Inflammatory macrophage (primary cell): ENCODE measurements at regions not wholly inside any gene's neighbourhood (a gene's known extent, or its start where the extent isn't known, plus 50 kb on each side); places are given as distances from the start of the nearest gene placed in this dataset.

Source experiments
- DNase-seq, 2 donors: peaks; one replicate each; pipeline ENCODE4 v3.0.0-alpha.2; 2020 to 2022

DNA sequence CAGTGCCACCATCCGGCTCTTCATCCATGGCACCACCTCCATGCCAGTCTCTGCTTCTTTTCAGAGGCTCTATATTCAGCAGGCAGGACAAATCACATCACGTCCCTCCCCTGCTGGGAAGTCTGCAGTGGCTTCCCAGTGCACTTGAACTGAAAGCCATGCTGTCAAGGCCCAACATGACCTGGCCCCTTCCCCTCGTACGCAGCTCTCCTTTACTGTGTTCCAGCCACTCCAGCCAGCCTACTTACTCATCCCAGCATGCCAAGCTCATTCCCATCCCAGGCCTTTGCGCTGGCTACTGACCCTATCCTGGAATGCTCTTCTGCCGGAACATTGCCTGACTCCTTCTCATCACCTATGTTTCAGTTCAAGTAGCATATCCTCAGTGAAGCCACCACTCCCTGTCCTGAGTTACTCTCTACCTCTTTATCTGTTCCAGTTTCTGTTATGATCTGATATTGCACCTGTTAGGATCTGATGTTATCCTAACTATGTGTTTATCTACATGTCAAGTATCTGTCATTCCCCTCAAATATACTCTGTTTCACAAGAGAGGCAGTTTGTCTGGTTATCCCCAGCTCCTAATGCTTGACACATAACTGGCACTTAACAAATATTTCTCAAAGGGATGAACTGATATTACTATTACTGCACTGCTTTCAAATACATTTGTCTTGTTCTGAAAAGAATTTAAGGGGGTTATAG lies 101.2 kb upstream of the F3 start:
- DNase-seq = no peak

DNA sequence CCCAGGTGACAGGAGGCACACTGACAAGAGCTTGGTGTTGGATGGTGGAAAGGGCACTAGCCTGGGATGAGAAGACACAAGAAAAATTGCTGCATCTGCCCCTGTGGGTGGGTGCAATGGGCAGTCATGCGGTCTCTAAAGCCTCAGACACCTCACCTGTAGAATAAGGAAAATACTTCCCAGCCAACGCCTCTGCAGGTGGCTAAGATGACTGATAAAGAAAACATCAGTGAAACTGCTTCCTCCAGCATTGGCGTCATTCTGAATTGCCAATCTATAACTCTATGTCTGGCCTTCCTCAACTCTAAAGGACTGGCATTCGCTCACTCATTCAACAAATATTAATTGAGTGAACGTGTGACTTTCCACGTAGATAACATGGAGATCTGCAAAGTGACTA lies 100.4 kb upstream of the F3 start:
- no peak for DNase-seq

DNA sequence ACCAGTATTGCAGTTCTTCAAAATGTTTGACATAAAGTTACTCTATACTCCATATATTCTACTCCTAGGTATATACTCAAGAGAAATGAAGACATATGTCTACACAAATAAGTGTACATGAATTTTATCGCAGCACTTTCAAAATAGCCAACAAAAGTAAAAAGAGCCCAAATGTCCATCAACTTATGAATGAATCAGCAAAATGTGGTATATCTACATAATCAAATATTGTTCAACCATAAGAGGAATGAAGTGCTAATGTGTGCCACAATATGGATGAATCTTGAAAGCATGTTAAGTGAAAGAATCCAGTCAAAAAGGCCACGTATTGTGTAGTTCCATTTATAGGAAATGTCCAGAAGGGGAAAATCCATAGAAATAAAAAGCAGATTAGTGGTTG lies 98.6 kb upstream of the F3 start:
- DNase-seq = no peak

DNA sequence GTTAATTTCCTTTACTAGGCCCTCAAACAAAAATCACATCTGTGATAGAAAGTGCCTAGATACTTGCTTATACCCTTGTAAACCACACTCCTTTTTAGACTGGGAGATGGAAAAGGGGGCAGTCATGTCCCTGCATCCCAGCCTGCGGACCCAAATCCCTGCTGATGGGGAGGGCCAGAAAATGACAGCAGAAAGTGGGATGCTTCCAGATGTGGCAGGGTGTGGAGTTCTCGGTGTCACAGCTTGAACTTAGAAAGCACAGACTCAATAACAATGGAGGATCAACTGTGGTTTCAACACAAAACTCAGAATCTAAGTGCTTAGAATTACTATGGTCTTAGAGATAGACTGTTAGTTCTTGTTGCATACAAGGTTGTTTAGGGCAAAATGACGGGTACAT lies 95.6 kb upstream of the F3 start:
- no peak for DNase-seq

DNA sequence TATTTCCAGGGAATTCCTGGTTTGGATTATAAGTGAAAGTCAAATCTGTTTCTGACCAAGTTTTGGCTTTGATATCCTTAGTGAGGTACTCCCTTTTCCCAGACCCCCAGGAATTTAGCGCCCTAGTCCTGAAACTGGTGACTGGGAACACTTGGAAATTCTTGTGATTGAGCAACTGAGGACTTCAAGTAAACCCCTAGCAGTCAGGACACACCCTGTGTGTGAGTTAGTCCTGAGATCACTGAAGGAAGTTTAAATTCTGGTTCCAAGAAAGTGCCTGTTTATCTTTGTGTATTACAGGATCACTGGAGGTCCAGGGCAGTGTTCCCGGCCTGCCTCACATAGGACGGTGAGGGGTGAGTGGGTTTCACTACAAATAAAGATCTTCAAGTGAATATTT lies 95.1 kb upstream of the F3 start:
- no peak for DNase-seq

DNA sequence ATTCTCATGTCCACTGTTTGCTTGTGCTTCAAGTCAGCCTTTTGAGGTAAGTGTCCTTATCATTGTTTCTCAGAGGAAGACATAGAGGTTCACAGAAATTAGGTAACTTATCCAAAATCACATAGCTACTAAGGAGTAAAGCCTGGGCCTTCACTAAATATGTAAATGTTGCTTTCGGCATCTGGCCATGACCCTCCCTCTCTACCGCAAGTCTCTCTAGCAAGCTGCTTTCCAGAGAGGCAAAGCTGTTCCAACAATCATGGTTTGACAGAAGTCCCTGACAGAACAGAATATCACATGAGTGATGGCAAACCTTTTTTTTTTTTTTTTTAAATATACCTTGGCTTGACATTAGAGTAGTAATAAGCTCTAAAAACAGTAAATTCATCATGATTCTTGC lies 94.5 kb upstream of the F3 start:
- no peak for DNase-seq

DNA sequence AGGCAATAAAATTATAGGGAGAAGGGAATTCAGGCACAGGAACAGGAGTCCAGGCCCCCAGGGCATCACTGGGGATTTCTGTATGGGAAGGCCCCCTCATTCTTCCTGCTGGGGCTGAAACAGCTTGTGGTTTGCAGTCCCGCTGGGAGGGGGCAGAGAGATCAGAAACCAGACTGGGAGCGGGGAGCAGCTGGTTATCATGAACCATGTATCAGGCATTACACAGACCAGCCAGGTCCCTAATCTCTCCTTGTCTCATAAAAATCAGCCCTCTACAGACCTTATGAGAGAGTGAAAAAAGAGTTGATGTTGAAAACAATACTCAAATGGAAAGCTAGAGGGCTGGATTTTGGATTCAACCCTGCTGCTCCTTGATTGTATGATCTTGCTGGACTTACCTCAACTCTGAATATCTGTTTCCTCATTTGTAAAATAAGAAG lies 93.4 kb upstream of the F3 start:
- DNase-seq = no peak

DNA sequence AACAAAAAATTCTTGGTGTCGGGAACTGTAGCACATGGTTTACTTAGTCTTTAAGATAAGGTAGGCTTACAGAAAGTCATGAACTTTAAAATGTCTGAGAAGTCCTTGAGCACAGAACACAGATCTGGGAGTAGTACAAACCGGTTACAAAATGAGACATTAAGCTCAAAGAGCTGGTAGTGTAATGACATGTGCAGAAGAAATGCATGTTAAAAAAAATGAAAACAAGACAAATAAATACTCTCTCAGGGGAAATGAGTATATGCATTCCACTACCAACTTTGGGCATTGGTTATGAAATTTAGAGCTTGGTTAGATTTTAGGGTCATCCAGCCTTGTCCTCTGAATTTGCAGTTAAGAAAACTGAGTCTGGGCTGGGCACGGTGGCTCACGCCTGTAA lies 91.5 kb upstream of the F3 start:
- DNase-seq = no peak

DNA sequence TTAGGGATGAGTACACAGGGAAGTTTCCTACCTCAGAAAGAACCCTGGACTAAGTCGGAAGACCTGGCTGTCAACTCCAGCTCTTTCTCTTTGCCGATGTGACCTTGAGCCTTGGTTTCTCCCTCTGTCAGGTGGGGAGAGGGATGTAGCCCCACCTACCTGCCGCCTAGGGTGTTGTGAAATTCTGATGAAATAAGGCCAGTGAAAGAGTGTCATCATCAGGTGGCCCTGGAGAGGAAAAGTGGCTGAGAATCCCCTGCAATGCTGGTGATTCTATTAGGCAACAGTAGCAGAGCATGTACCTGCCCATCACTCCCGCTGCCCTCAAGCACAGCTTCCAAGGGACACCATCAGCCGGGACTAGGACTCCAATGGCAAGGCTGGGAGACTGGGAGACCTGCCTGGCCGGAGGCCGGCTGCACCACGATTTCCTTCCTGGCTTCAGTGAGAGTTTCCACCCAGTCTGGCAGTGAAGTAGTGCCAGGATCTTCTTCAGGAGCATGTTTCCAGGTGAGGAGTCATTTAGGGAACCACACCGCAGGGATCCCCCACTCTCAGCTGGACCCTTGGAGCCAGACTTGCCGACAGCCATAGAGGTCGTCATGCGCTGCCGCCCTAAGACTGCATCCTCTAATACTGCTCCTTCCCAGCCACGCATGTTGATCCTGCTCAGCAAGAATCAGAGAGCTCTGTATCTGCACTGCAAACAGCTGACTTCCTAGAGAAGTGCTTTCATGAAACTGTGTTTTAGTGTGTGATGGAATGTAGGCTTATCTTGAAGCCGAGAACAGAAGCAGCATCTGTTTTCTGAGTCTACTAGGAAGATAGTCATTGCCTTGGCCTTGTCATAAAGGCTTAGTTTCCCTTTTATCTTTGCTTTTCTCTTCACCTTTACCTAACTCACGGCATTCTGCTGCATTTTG lies 88.0 kb upstream of the F3 start:
- DNase-seq = no peak

DNA sequence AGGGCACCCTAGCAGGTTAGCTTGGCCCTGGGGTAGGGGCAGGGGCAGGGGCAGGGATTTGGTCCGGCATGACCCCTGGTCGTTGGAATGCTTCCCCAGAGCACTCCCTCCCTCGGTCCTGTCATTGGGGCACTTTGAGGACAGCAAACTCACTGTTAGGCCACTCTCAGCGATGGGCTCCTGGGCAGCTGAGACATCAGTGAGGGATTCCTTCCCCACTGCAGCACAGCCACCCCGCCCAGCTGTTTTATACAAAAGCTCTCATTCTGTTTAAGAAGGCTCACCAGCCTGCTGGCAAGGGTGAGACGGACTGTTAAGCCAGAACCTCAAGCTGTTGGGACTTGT lies 86.9 kb upstream of the F3 start:
- no peak for DNase-seq

DNA sequence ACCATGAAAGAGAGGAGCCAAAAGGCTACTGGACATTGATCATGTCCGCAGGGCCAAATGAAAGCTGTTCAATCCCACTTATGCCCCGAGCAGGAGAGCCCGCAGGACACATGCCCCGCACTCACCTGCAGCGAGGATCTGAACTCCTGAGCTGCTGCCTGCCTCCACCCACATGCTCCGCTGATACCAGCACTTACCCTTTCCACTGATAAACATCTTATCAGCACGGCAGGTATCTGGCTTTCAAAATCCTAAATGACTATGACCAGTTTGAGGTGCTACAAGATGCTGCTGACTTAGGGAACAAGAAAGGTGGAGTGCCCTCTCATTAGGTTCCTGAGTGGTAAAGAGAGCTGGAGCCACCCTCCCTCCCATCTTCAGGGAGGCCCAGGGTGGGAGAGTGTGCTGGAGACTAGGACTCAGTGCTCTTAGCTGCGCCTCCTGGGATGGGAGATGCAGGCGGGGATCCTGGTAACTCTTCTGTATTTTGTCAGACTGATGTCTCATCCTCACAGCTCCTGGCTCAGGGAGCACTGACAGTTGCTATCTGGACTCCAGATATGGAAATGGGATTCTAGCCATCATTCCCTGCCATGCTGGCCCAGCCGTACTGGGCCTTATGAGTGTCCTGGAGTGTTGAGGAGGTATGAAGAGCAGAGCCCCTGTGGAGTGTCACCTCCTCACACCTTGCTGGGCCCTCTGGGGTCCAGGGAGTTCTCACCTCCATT lies 86.4 kb upstream of the F3 start:
- no peak for DNase-seq

DNA sequence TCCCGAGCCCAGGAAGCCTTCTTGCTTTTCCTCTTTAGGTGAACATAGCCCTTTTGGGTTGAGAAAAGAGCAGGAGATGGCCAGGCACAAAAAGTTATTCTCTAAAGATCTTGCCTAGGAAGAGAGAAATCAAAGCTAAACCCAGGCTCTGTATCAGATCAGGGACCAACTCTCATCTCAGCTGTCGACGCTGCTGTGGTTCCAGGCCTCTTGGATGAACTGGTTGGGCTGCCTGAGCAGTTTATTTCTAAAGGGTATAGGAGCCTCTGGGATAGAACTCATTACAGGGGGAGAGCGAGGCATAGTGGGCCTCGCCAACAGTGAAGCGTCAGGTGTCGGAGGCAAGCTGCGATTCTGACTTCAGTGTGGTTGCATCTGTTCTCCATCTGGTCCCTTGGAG lies 82.6 kb upstream of the F3 start:
- no peak for DNase-seq

DNA sequence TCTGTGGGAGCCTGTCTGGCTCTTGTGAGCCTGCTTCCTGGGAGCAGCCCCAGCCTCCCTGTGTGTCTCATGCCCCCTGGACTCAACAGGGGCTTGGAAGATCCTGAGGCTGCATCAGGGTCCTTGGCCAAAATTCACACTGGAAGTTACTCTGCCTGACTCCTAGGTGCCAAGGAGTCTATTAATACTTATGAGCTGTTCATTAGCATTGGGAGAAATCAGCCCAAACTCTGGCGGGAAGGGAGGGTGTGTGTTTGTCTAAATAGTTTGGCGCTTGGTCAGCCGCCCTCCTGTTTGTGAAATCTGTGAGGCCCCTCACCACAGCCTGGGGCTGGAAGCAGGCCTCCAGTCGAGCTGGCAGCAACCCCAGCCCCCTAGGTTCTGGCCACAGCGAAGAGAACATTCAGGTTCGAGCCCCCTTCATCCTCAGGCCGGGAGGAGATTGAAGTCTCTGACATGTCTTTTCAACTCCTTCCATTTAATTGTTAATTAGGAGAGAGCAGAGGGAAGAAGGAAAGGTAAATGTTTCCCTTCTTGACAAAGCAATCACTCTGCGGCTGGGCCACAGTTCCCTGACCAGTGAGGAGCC lies 82.1 kb upstream of the F3 start:
- no peak for DNase-seq

DNA sequence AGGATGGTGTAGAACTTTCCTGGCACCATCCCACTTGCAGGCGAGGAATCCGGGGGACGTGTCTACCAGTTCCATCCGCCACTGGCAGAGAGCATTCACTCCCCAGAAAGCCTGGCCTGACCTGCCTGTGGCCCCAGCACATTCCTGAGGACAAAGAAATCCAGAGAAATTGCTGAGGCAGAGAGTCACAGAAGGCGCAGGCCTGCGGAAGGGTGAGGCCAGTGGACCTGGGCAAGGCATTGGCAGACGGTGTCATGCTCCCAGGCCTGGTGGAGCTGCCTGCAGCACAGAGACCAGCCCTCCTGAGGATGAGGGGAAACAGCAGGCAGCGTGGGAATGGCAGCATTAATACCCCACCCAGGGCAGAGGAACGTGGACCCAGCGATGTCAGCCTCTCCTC lies 81.2 kb upstream of the F3 start:
- no peak for DNase-seq

DNA sequence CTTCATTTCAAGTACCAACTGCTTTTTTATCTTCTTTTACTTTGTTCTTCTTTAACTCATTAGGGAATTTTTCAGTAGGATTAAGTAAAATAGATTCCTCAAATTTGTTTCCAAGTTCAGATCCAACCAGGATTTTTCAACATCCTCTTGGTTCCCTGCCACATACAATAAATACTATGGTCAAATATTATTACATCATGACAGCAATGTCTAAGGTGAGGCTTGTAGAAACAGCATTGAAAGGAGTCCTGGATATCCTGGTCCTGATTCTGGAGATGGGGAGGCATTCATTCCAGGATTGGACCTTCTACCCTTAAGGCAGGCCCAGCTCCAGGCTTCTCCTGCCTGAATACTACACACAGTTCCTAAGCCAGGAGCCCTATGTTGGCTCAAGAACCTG lies 80.2 kb upstream of the F3 start:
- no peak for DNase-seq

DNA sequence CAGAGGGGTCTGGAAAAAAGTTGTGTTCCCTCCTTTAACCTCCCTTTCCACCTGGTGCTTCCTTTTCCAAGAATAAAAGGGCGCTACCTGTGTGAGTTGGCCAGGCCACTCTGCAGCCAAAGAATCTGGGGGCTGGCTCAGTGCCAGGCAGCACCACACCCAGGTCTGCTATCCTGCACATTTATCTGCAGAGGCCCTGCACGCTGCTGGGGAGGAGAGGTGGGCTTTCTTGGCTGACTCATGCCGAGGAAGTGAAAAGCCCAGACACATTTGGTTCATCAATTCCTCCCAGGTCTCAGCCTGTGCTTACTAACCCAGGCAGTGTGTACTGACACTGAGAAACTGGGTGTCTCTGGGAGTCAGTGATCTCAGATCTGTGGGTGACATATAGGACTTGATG lies 79.8 kb upstream of the F3 start:
- DNase-seq = no peak

DNA sequence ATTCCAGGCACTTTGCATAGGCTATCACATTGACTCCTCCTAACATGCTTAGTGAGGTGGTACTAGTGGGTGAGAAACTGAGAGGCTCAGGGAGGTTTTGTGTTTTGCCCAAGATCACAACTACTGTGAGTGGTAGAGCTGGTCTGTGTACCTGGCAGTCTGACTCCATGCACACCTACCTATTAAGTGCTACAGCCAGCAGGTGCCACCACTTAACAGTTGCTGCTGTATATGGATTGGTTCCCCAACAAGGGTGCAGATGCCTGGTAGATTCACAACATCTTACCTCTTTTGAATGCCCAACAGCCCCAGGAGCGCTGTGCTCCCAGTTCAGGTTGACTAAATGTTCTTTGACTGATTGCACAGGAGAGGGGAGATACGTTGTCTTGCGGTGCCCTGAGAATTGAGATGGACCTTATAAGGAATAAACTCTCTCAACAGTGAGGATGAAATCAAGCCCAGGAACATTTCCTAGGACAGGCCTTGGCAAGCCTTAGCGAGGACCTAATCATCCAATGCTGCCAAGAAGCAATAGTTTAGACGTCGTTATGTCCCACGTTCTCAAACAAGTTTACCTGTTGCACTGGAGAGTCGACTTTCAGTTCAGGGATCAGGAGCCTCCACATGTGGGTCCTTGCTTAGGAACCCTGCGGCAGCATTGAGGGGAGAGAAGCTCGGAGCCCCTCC lies 78.9 kb upstream of the F3 start:
- DNase-seq = no peak

DNA sequence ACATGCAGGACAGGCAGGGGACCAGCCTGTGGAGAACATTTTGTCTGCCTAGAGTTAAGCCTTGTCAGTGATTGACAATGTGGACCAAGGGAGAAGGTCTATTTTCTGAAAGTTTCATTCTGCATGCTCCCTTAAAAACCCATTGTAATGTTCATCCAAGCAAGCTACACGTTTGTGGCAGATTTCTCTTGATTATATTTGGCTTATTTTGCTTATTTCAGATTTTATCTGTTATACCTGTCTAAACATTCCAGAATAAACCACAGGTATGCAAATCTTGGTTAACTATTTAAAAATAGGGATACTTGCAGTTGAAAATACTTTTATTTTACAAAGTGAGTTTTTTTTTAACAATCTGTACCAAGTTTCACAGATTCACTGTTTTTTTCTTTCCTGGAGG lies 78.2 kb upstream of the F3 start:
- DNase-seq = no peak

DNA sequence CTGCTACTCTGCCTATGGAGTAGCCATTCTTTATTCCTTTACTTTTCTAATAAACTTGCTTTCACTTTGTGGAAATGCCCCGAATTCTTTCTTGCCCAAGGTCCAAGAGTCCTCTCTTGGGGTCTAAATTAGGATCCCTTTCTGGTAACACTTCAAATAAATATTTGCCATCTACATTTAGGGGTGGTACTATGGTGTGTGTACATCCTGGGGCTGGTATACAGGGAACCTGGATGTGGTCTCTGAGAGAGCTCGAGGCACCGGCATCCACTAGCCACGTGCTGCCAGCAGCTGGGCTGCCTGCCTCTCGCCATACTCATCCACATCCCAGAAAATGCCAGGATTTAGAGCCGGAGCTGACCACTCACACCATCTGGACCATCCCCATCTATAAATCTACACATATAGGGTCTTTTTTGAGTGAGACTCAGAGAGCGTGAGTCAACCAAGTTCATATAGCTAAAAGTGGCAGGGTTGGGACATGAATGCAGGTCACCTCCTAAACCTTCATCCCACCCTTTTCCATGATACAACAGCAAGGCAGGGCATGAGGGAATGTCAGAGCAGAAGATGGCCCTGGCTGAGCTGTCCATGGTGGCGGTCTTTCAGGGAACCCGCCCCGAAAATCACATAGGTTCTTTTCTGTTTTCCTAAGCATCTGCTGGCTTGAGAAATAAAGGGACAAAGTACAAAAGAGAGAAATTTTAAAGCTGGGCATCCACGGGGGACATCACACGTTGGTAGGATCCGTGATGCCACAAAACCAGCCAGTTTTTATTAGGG lies 76.6 kb upstream of the F3 start:
- no peak for DNase-seq

DNA sequence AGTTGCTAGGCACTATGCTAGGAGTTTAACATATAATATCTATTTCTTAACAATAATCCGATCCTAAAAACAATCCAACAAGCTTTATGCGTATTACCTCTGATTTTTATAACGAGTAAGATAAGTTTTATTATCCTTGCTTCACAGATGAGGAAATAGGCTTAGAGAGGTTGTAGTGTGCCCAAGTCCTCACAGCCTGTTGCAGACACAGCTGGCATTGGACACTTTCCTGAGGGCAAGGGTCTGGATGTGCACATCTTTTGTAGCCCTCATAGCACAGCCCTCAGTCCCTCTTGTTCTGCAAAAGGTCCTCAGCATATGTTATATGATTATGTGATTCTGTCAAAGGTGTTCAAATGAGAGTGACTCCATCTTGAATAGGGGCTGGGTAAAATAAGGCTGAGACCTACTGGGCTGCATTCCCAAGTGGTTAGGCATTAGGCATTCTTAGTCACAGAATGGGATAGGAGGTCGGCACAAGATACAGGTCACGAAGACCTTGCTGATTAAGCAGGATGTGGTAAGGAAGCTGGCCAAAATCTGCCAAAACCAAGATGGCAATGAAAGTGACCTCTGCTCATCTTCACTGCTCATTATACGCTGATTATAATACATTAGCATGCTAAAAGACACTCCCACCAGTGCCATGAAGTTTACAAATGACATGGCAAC lies 75.7 kb upstream of the F3 start:
- DNase-seq = no peak

DNA sequence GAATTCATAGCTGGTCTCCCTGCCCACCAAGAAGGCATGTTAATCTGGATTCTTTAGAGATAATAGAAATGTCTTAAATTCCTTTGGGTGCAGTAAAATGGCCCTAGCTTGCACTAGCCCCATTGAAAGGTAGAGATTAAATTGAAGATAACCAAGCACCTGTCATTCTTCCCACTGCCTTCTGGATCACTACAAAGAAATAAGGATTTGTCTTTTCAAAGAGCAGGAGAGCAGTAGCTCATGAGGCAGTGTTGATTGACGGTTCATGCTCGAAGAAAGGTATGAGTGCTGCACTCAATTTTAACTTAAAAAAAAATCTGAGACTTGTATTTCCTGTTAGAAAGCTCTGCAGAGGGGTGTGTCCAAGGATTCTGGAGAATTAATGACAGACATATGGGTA lies 74.9 kb upstream of the F3 start:
- no peak for DNase-seq
